ENCODE measurements at regions not wholly inside any gene's neighbourhood (a gene's known extent, or its start where the extent isn't known, plus 50 kb on each side); places are given as distances from the start of the nearest gene placed in this dataset.

- 62% methylated on average over 4 of the region's 4 CpGs for WGBS, 2 donors
- TF ChIP-seq CTCF (IDR thresholded peaks at IDR 0.05) (no peak), POLR2A (IDR thresholded peaks at IDR 0.05) (no peak)
- H3K4me3 ChIP-seq: no peak overlapping the region
- intact Hi-C loops (cut with DNase I; ENCODE audit: low total_unique reads): no loop called here
- H3K9me3 ChIP-seq: no peaks in the 10 kb centered on the region
- no peaks in the 10 kb centered on the region for H3K36me3 ChIP-seq (ENCODE audit: low read depth, missing control alignments)
- H3K27me3 ChIP-seq: no peaks in the 10 kb centered on the region
- DNase-seq: no peak
- peaks cover 6% of the 10 kb centered on the region for H3K4me1 ChIP-seq
- H3K27ac ChIP-seq: no peak overlapping the region
These were observed 314.5 kb upstream of the AKR1E2 start for GRCh38 chr10:4511509-4511908.

GRCh38 chr10:4509405-4509804 is 316.6 kb upstream of the AKR1E2 start:
- no peak overlapping the region for H3K27ac ChIP-seq
- H3K27me3 ChIP-seq: no peaks in the 10 kb centered on the region
- TF ChIP-seq CTCF (IDR thresholded peaks at IDR 0.05): no peak
- no peak for TF ChIP-seq POLR2A (IDR thresholded peaks at IDR 0.05)
- 91 to 93% methylated on average over 8 to 10 of the region's 10 CpGs for WGBS, 2 donors
- H3K4me3 ChIP-seq: no peak overlapping the region
- H3K4me1 ChIP-seq: peaks cover 3% of the 10 kb centered on the region
- intact Hi-C loops (cut with DNase I; ENCODE audit: low total_unique reads): no loop called here
- H3K9me3 ChIP-seq: no peaks in the 10 kb centered on the region
- no peak for DNase-seq
- no peaks in the 10 kb centered on the region for H3K36me3 ChIP-seq (ENCODE audit: low read depth, missing control alignments)

- WGBS, 2 donors: 85 to 93% methylated on average over 2 of the region's 2 CpGs
- TF ChIP-seq POLR2A (IDR thresholded peaks at IDR 0.05): no peak
- no peak for TF ChIP-seq CTCF (IDR thresholded peaks at IDR 0.05)
- intact Hi-C loops (cut with DNase I; ENCODE audit: low total_unique reads): no loop called here
- DNase-seq: no peak
- Histone ChIP-seq H3K4me1 (no peaks in the 10 kb centered on the region), H3K27ac (no peak overlapping the region), H3K27me3 (no peaks in the 10 kb centered on the region), H3K9me3 (no peaks in the 10 kb centered on the region), H3K36me3 (ENCODE audit: low read depth, missing control alignments) (no peaks in the 10 kb centered on the region), H3K4me3 (no peak overlapping the region)
These were observed 319.9 kb upstream of the AKR1E2 start for GRCh38 chr10:4506095-4506494.

GRCh38 chr10:4504550-4504949 is 321.5 kb upstream of the AKR1E2 start:
- H3K9me3 ChIP-seq: no peaks in the 10 kb centered on the region
- WGBS, 2 donors: 94 to 97% methylated on average over 5 of the region's 5 CpGs
- H3K36me3 ChIP-seq (ENCODE audit: low read depth, missing control alignments): no peaks in the 10 kb centered on the region
- no peak for DNase-seq
- TF ChIP-seq CTCF (IDR thresholded peaks at IDR 0.05) (no peak), POLR2A (IDR thresholded peaks at IDR 0.05) (no peak)
- intact Hi-C loops (cut with DNase I; ENCODE audit: low total_unique reads): no loop called here
- no peak overlapping the region for H3K27ac ChIP-seq
- no peak overlapping the region for H3K4me3 ChIP-seq
- no peaks in the 10 kb centered on the region for H3K4me1 ChIP-seq
- H3K27me3 ChIP-seq: no peaks in the 10 kb centered on the region

GRCh38 chr10:4503076-4503475 is 322.9 kb upstream of the AKR1E2 start:
- WGBS, 2 donors: 96 to 99% methylated on average over 2 of the region's 2 CpGs
- intact Hi-C loops (cut with DNase I; ENCODE audit: low total_unique reads): no loop called here
- H3K27me3 ChIP-seq: no peaks in the 10 kb centered on the region
- H3K27ac ChIP-seq: no peak overlapping the region
- H3K36me3 ChIP-seq (ENCODE audit: low read depth, missing control alignments): no peaks in the 10 kb centered on the region
- DNase-seq: no peak
- no peak overlapping the region for H3K4me3 ChIP-seq
- no peaks in the 10 kb centered on the region for H3K9me3 ChIP-seq
- H3K4me1 ChIP-seq: peaks cover 10% of the 10 kb centered on the region
- TF ChIP-seq CTCF (IDR thresholded peaks at IDR 0.05): no peak
- no peak for TF ChIP-seq POLR2A (IDR thresholded peaks at IDR 0.05)

Measured in testis (tissue), 2 donors.